GM13977 (cell line): ENCODE measurements at regions not wholly inside any gene's neighbourhood (a gene's known extent, or its start where the extent isn't known, plus 50 kb on each side); places are given as distances from the start of the nearest gene placed in this dataset.
"Not testable (repeated sequence)": the region's sequence is repeated elsewhere in the genome, so short reads cannot be mapped to it uniquely, and the experiment has no call there.

Experiments
- DNase-seq: peaks from one replicate; pipeline ENCODE4 v3.0.0; 2012; ENCODE audit warnings: low spot score
- CTCF ChIP-seq: IDR thresholded peaks from 2 replicates; pipeline ENCODE4 v1.5.1; 2012; ENCODE audit warnings: mild to moderate bottlenecking, control low read depth; ENCODE audit not compliant: insufficient read depth; ENCODE audit errors: extremely low read depth, missing control alignments
- in situ Hi-C: fragments of 300-500 bp; cut with MboI; formaldehyde crosslinking; loops from one replicate; pipeline ENCODE4 v1.12.0; 2022; ENCODE audit warnings: low sequenced_read_pairs, low pct_unique_long_range_greater_than_20kb, mixed read lengths, inconsistent platforms; ENCODE audit not compliant: unreplicated experiment

DNA sequence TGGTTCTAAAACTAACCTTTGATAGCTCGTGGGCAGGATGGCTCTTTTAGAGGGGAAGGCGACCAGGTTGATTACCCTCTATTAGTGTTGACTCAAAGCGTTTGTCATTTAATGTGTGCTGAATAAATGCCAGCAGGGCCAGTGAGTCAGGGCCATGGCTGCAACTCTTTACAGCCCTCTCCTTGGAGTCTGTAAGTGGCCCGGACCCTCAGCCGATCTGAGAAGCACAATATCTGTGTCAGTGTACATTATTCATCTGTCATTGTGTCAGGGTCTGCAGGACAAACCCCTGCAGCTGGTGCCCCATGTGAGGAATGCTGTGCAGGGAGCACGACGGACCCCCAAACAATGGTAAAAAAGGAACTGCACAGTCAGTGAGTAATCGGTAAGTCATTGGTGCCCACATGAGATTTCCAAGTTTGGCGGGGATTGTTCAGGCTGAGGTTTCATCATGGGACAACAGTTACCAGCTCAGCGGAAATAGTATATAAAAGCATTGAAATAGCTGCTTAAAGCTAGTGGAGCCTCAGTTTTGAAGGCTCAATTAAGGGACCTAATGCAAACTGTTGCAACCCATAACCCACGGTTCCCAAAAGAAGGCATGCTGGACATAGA, 139.1 kb downstream of the ZNF675 start:
- DNase-seq = no peak
- in situ Hi-C loops = no loop called here
- TF ChIP-seq CTCF = no peak

DNA sequence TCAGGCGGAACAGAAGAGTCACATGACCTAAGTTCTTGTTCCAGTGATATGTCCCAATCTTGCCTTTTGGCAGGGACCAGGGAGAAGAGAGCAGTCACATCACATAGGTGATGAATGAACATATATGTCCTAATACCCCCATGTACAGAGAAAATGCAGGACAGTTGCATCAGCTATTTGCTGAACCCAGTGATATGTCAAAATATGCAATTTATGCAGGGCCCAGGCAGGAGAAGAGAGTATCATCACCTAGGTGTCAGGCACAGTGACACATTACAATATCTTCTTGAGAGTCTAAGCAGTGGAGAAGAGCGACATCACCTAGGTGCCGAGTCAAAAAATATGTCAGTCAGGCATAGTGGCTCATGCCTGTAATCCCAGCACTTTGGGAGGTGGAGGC, 139.9 kb downstream of the ZNF675 start:
- in situ Hi-C loops = no loop called here
- DNase-seq = no peak
- TF ChIP-seq CTCF = no peak

GRCh38 chr19:23543351-23543750, 143.7 kb downstream of the ZNF675 start:
- DNase-seq = no peak
- TF ChIP-seq CTCF = no peak
- in situ Hi-C loops = no loop called here

- no peak for DNase-seq
- in situ Hi-C loops = no loop called here
- no peak for TF ChIP-seq CTCF
These were observed 144.4 kb downstream of the ZNF675 start for GRCh38 chr19:23542562-23542961.

DNA sequence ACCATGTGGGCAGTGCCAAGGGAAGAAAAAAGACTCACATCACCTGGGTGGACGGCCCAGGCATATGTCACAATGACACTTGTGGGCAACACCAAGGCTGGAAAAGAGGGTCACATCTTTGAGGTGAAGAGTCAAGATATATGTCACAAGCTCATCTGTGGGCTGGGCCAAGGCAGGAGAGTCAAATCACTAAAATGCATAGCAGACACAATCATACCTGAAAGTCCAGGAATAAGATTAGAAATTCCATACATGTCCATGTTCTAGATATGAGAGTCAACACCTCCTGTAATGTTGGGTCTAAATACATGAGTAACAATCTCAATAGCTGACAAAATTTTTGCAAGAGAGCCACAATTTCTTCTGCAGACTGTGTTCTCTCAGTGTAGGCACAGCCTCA, 145.0 kb downstream of the ZNF675 start:
- in situ Hi-C loops = no loop called here
- TF ChIP-seq CTCF = no peak
- no peak for DNase-seq

GRCh38 chr19:23540180-23540579, 144.9 kb upstream of the ZNF91 start:
- DNase-seq, in situ Hi-C loops: not testable (repeated sequence)

- DNase-seq = no peak
- in situ Hi-C loops = no loop called here
- TF ChIP-seq CTCF = no peak
These were observed 144.2 kb upstream of the ZNF91 start for GRCh38 chr19:23539499-23539898.

DNA sequence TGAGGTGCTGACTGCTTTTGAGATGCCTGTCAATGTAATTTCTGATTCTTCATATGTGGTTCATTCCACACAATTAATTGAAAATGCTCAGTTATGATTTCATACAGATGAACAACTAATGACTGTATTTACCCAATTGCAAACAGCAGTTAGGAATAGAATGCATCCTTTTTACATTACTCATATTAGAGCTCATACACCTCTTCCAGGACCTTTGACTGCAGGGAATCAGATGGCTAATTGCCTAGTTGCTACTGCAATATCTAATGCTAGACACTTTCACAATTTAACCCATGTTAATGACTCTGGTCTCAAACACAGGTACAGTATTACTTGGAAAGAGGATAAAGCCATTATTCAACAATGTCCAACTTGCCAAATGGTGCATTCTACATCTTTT, 141.9 kb upstream of the ZNF91 start:
- DNase-seq, in situ Hi-C loops: not testable (repeated sequence)

DNA sequence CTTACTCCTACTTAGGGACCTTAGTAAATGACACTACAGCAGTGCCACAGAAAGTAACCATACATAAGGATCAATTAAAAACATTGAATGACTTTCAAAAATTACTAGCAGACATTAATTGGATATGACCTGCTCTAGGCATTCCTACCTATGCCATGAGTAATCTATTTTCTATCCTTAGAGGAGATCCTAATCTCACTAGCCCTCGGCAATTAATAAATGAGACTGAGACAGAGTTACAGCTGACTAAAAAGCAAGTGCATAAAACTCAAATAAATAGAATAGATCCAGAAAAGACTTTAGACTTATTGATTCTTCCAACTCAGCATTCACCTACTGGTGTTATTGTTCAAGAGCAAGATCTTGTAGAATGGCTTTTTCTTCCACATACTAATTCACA, 141.1 kb upstream of the ZNF91 start:
- in situ Hi-C loops, DNase-seq: not testable (repeated sequence)

GRCh38 chr19:23535901-23536300, 140.6 kb upstream of the ZNF91 start:
- in situ Hi-C loops, DNase-seq: not testable (repeated sequence)

DNA sequence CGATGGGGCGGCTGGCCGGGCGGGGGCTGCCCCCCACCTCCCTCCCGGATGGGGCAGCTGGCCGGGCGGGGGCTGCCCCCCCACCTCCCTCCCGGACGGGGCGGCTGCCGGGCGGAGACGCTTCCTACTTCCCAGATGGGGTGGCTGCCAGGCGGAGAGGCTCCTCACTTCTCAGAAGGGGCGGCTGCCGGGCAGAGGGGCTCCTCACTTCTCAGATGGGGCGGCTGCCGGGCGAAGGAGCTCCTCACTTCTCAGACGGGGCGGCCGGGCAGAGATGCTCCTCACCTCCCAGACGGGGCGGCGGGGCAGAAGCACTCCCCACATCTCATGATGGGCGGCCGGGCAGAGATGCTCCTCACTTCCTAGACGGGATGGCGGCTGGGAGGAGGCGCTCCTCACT, 138.2 kb upstream of the ZNF91 start:
- DNase-seq, in situ Hi-C loops: not testable (repeated sequence)
